NCI-H1092 treated with DMSO at 0.1 percent for 48 hours (cell line): ENCODE measurements at regions not wholly inside any gene's neighbourhood (a gene's known extent, or its start where the extent isn't known, plus 50 kb on each side); places are given as distances from the start of the nearest gene placed in this dataset.
"Not testable (repeated sequence)": the region's sequence is repeated elsewhere in the genome, so short reads cannot be mapped to it uniquely, and the experiment has no call there.

Experiments
- DNase-seq: peaks from one replicate; lab custom pipeline; 2025; lab: John Stamatoyannopoulos, UW

DNA sequence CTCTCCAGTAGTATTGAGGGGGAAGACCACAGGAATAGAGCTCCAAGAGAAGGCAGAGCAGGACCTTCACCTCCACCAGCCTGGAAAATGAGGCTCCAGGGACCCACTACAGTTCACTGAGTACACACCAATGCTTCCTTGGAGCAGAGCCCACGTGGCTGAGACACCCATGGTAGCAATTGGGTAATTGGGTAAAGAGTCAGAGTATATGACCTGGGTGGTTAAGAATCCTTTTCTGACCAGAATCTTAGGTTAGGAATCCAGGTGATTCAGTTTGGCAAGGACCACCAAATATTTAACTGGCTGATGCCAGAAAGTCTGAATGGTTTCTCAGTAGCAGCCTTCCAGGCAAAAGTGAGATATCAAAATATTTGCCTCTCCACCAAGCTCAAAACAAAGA is 107.7 kb downstream of the MDH1 start:
- DNase-seq = no peak

GRCh38 chr2:63697160-63697559 is 108.4 kb downstream of the MDH1 start:
- no peak for DNase-seq

GRCh38 chr2:63698786-63699548 is 110.2 kb downstream of the MDH1 start:
- peak; percentile 29 for DNase-seq

DNA sequence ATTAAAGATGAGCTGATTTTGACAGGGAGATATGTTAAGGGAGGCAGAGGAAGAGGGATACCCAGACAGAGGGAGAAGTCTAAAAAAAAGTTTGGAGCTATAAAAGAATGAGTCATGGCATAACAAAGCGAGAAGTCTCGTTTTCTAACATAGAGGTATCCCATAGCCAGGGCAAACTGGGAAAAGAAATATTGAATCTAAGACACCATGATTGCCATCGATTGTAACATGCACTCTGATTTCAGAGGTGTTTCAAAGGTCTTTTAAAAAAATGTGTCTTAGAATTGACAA is 110.7 kb downstream of the MDH1 start:
- no peak for DNase-seq

DNA sequence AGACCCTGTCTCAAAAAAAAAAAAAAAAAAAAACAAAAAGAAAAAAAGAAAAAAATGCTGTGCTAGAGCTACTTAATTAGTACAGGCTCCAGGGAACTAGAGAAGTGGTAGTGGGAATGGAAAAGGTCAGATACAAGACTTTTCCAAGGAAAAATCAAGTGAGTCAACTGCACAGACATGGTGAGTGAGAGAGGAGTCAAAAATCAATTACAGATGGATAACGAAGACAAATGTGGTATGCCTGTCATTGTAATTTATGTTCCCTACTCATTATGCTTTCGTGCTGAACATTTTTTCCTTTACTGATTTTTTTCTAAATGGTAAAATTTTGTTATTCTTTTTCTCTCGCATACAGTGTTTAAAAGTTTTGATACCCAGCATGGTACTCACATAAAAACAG is 111.5 kb downstream of the MDH1 start:
- DNase-seq = no peak

- no peak for DNase-seq
Measured at GRCh38 chr2:63701406-63701805, 112.6 kb downstream of the MDH1 start.

- DNase-seq = not testable (repeated sequence)
Measured at GRCh38 chr2:63706084-63706483, 117.3 kb downstream of the MDH1 start.

DNA sequence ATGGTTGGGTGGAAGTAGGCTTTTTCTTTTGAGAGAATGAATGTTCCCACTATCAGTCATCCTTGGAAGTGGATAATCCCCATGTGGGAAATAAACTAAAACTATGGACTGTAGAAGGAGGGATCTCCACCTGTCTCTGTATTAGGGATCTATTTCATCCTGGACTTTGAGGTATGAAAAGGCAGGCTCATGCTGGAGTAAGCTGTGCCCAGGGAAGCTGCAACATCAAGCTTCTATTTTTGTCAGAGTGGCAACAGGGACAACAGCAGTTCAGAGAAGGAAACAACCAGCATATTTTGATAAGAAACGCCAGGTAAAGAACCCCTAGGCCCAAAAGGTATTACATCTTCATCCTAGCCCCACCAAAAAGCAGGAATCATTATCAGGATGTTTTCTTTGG is 122.0 kb downstream of the MDH1 start:
- no peak for DNase-seq

- DNase-seq = no peak
Measured at GRCh38 chr2:63712748-63713147, 124.0 kb downstream of the MDH1 start.

GRCh38 chr2:63716146-63716545 is 125.5 kb upstream of the UGP2 start:
- no peak for DNase-seq

- DNase-seq = no peak
Measured at GRCh38 chr2:63719052-63719451, 122.6 kb upstream of the UGP2 start.

GRCh38 chr2:63721082-63721424 is 120.6 kb upstream of the UGP2 start:
- DNase-seq = no peak

DNA sequence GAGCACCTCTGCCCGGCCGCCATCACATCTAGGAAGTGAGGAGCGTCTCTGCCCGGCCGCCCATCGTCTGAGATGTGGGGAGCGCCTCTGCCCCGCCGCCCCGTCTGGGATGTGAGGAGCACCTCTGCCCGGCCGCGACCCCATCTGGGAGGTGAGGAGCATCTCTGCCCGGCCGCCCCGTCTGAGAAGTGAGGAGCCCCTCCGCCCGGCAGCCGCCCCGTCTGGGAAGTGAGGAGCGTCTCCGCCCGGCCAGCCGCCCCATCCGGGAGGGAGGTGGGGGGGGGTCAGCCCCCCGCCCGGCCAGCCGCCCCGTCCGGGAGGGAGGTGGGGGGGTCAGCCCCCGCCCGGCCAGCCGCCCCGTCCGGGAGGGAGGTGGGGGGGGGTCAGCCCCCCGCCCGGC is 119.4 kb upstream of the UGP2 start:
- not testable (repeated sequence) for DNase-seq

- no peak for DNase-seq
Measured at GRCh38 chr2:63723709-63724108, 118.0 kb upstream of the UGP2 start.

GRCh38 chr2:63725212-63725611 is 116.5 kb upstream of the UGP2 start:
- DNase-seq = not testable (repeated sequence)

DNA sequence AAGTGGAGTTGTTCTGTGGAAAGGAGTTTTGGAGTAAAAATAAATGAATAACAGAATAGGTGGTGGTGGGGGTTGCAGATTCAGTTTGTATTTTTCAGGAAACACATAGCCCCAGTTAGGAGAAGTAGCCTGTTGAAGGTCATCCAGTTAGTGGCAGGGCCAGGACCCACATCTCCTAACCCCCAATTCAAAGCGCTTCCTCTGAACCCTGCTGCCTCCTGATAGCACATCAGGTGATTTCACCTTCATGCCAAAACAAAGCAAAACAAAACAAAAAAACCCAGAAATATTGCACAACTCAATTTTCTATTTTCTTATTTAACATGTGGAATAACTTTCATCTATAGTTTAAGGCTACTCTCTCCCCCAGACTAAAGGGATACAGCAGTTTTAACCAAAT is 112.3 kb upstream of the UGP2 start:
- no peak for DNase-seq

- no peak for DNase-seq
Measured at GRCh38 chr2:63729831-63730230, 111.9 kb upstream of the UGP2 start.

DNA sequence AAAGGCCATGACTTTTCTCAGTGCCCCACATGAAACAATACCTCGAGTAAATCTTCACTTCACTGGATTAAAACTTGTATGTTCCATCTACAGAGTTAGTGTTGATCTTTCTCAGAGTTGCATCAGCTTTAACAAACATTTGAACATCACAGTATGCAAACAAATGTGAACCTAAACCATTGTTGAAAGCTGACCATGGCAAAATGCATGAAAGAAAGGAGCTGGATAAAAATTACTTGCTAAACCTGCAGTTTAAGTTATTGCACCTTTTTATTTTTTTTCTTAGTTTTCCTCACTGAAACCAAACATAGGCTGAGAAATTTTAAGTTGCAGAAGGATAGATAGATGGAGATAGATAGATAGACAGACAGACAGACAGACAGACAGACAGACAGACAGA is 107.2 kb upstream of the UGP2 start:
- no peak for DNase-seq

GRCh38 chr2:63735263-63735662 is 106.4 kb upstream of the UGP2 start:
- DNase-seq = no peak

DNA sequence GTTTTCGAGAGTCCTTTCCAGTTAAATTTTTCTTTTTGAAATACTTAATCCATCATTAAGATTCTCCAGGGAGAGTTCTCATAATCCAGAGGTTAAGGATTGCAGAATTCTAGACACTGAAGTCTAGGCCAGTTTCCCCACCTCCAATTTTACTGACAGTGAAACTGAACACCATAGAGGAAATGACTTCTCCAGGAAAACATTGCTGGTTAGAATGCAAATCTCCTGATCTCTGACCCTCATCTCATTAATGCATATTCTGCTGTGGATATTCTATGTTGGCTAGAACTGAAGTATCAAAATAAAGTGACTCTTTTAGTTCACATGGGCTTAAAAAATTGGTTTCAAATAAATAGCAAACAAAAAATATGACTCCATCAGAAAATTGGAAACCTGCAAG is 105.8 kb upstream of the UGP2 start:
- DNase-seq = no peak

DNA sequence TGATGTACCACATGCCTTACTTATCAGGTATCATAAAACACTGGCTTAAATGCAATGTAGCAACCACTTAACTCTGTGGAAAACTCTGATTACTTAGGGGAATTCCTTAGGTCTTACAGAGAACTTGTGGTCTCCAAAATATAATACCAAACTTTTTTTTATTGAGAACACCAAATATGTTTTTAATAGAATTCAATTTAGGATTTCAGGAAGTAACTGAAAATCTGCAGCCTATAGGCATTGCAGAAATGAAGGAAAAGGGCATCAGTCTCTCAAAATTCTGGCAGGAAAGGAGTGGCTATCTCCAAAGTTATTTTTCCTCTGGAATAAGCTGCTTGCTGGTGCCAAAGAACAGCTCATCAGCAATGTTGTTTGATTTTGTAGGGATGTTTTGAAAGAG is 105.3 kb upstream of the UGP2 start:
- DNase-seq = no peak

GRCh38 chr2:63737081-63737751 is 104.5 kb upstream of the UGP2 start:
- no peak for DNase-seq

DNA sequence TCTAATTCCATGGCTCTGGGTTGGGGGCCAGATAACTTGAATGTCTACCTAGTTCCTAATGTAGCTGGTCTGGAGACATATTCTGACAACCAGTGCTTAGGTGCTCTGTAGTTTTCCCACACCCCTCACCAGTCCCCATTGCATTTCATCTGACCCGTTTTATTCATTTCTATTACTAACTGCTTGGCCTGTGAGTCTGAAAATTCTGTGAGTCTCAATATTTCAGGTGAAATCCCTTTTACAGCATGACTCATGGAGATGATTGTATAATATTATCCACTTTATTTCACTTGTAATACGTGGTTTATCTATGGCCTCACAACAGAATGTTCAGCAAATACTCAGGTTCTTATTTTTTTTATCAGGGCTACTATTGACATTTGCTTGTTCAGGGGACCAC is 103.7 kb upstream of the UGP2 start:
- DNase-seq = no peak

DNA sequence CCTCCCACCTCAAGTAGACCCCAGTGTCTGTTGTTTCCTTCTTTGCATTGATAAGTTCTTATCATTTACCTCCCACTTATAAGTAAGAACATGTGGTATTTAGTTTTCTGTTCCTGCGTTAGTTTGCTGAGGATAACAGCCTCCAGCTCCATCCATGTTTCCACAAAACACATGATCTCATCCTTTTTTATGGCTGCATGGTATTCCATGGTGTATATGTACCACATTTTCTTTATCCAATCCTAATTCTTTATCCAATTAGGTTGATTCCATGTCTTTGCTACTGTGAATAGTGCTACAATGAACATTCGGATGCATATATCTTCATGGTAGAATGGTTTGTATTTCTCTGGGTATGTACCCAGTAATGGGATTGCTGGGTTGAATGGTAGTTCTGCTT is 102.5 kb upstream of the UGP2 start:
- DNase-seq = not testable (repeated sequence)
